ENCODE measurements at regions not wholly inside any gene's neighbourhood (a gene's known extent, or its start where the extent isn't known, plus 50 kb on each side); places are given as distances from the start of the nearest gene placed in this dataset.

GRCh38 chr12:39010406-39010805, 105.0 kb upstream of the CPNE8 start:
- 69 to 81% methylated on average over 1 of the region's 1 CpG for WGBS, 2 donors (ENCODE audit: low coverage in 1 of 2)
- in situ Hi-C loops (cut with MboI; ENCODE audit: low pct_ligation_motif_present in 1 of 4, low pct_unique_long_range_greater_than_20kb in 1 of 4, low sequenced_read_pairs in 3 of 4) = no loop called here
- Histone ChIP-seq H3K4me1 (no peaks in the 10 kb centered on the region), H3K9me3 (no peaks in the 10 kb centered on the region), H3K36me3 (no peaks in the 10 kb centered on the region), H3K4me3 (no peak overlapping the region), H3K27ac (no peak overlapping the region), H3K27me3 (no peaks in the 10 kb centered on the region)
- DNase-seq = no peak
- intact Hi-C loops (cut with DNase I; ENCODE audit: low total_unique reads) = no loop called here
- no peak for TF ChIP-seq POLR2AphosphoS5 (IDR thresholded peaks at IDR 0.05)
- TF ChIP-seq POLR2A (IDR thresholded peaks at IDR 0.05) = no peak
- no peak for TF ChIP-seq CTCF (IDR thresholded peaks at IDR 0.05)
- no peak for TF ChIP-seq EP300 (IDR thresholded peaks at IDR 0.05; ENCODE audit: low read depth)

GRCh38 chr12:39007619-39008018, 102.2 kb upstream of the CPNE8 start:
- Histone ChIP-seq H3K9me3 (no peaks in the 10 kb centered on the region), H3K4me3 (no peak overlapping the region), H3K4me1 (no peaks in the 10 kb centered on the region), H3K27me3 (no peaks in the 10 kb centered on the region), H3K27ac (no peak overlapping the region), H3K36me3 (no peaks in the 10 kb centered on the region)
- TF ChIP-seq POLR2AphosphoS5 (IDR thresholded peaks at IDR 0.05) (no peak), CTCF (IDR thresholded peaks at IDR 0.05) (no peak), EP300 (IDR thresholded peaks at IDR 0.05; ENCODE audit: low read depth) (no peak)
- intact Hi-C loops (cut with DNase I; ENCODE audit: low total_unique reads) (no loop called here), in situ Hi-C loops (cut with MboI; ENCODE audit: low pct_ligation_motif_present in 1 of 4, low pct_unique_long_range_greater_than_20kb in 1 of 4, low sequenced_read_pairs in 3 of 4) (no loop called here)
- WGBS, 2 donors (ENCODE audit: low coverage in 1 of 2) = 79 to 90% methylated on average over 3 of the region's 3 CpGs
- DNase-seq = no peak

DNA sequence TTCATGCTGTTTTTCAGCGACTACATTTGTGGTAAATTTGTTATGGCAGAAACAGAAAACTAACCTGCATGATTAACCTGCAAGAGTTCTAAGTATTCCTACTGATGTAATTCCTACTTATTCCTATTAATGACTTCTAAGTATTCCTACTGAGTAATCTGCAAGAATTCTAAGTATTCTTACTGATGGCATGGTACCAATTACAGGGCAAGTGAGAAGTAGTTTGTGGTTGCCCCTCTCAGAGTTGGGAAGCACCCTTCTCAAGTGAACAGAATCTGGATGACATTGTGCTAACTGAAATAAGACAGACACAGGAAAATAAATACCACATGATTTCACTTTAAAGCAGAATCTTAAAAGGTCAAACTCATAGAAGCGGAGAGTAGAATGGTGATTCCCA, 100.9 kb upstream of the CPNE8 start:
- H3K27ac ChIP-seq = no peak overlapping the region
- WGBS, 2 donors (ENCODE audit: low coverage in 1 of 2) = 81 to 100% methylated on average over 1 to 2 of the region's 2 CpGs
- no peak overlapping the region for H3K4me3 ChIP-seq
- H3K27me3 ChIP-seq = no peaks in the 10 kb centered on the region
- in situ Hi-C loops (cut with MboI; ENCODE audit: low pct_ligation_motif_present in 1 of 4, low pct_unique_long_range_greater_than_20kb in 1 of 4, low sequenced_read_pairs in 3 of 4) = no loop called here
- no peaks in the 10 kb centered on the region for H3K9me3 ChIP-seq
- no peak for DNase-seq
- TF ChIP-seq POLR2A (IDR thresholded peaks at IDR 0.05) (no peak), CTCF (IDR thresholded peaks at IDR 0.05) (no peak), POLR2AphosphoS5 (IDR thresholded peaks at IDR 0.05) (no peak)
- H3K36me3 ChIP-seq = no peaks in the 10 kb centered on the region
- H3K4me1 ChIP-seq = no peaks in the 10 kb centered on the region
- intact Hi-C loops (cut with DNase I; ENCODE audit: low total_unique reads) = no loop called here

DNA sequence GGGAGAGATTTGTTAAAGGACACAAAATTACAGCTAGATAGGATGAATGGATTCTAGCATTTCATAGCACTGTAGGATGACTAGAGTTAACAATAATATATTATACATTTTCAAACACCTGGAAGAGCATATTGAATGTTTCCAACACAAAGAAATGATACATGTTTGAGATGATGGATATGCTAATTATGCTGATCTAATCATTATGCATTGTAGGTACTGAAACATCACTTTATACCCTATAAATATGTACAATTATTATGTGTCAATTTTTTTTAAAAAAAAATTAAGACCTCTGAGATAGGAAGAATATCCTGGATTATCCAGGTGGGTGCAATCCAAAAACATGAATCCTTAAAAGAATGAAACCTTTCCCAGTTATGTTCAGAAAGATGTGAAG, 100.3 kb upstream of the CPNE8 start:
- Histone ChIP-seq H3K4me3 (no peak overlapping the region), H3K4me1 (no peaks in the 10 kb centered on the region), H3K27ac (no peak overlapping the region), H3K9me3 (no peaks in the 10 kb centered on the region), H3K36me3 (no peaks in the 10 kb centered on the region), H3K27me3 (no peaks in the 10 kb centered on the region)
- DNase-seq = no peak
- TF ChIP-seq POLR2A (IDR thresholded peaks at IDR 0.05) (no peak), EP300 (IDR thresholded peaks at IDR 0.05; ENCODE audit: low read depth) (no peak), CTCF (IDR thresholded peaks at IDR 0.05) (no peak), POLR2AphosphoS5 (IDR thresholded peaks at IDR 0.05) (no peak)
- intact Hi-C loops (cut with DNase I; ENCODE audit: low total_unique reads) = no loop called here
- in situ Hi-C loops (cut with MboI; ENCODE audit: low pct_ligation_motif_present in 1 of 4, low pct_unique_long_range_greater_than_20kb in 1 of 4, low sequenced_read_pairs in 3 of 4) = no loop called here

Data from transverse colon (tissue), 4 donors.